Left ventricle myocardium inferior (tissue), 1 donor: ENCODE measurements at regions not wholly inside any gene's neighbourhood (a gene's known extent, or its start where the extent isn't known, plus 50 kb on each side); places are given as distances from the start of the nearest gene placed in this dataset.

Experiments
- DNase-seq: peaks from one replicate; pipeline ENCODE4 v3.0.0-alpha.2; 2020
- H3K27ac ChIP-seq: fragments of 200-600 bp; replicated peaks from 2 replicates; pipeline ENCODE4 v1.8.0; 2021
- H3K27me3 ChIP-seq: fragments of 200-600 bp; 2 replicates; pipeline ENCODE4 v1.8.0; 2021; ENCODE audit warnings: low read depth
- H3K36me3 ChIP-seq: fragments of 200-600 bp; 2 replicates; pipeline ENCODE4 v1.8.0; 2021
- H3K4me1 ChIP-seq: fragments of 200-600 bp; 2 replicates; pipeline ENCODE4 v1.8.0; 2021
- H3K4me3 ChIP-seq: fragments of 200-600 bp; 2 replicates; pipeline ENCODE4 v1.8.0; 2021; ENCODE audit warnings: mild to moderate bottlenecking, moderate library complexity
- H3K9me3 ChIP-seq: fragments of 200-600 bp; replicated peaks from 2 replicates; pipeline ENCODE4 v1.8.0; 2021
- intact Hi-C: fragments of 100-400 bp; cut with micrococcal nuclease; formaldehyde crosslinking; loops from one replicate; pipeline ENCODE4 v1.11.0; 2022
- TF ChIP-seq, protein P1 (sequence below): fragments of 200-600 bp; IDR thresholded peaks from 2 replicates; pipeline ENCODE4 v1.8.0; 2021; ENCODE audit warnings: antibody characterized with exemption, mild to moderate bottlenecking, borderline replicate concordance
- donor health status: DM: no; HTN: yes; CAD: no; lungs with severe emphysema.

DNA sequence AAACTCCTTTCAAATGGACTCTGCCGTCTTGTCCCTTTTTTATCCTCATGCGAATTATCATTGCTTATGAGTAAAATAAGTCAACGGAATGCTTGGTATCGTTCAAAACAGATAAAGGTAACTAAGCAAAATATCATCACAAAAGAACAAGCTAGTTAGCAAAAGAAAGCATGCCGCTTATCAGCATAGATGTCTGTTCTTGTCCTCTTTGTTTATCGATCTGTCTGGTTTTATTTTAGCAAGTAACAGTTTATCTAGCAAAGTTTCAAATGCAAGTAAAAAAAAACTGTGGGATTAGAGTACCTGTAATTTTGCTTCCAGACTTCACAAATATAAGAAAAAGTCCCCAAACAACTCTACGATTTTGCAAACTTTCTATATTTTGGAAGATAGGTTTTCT lies 561.5 kb downstream of the USP25 start:
- Histone ChIP-seq H3K4me1 (peaks cover 9% of the 10 kb centered on the region), H3K27me3 (no peaks in the 10 kb centered on the region), H3K9me3 (no peaks in the 10 kb centered on the region), H3K4me3 (no peak overlapping the region), H3K27ac (no peak overlapping the region), H3K36me3 (no peaks in the 10 kb centered on the region)
- intact Hi-C loops = no loop called here
- TF ChIP-seq, protein P1, sequence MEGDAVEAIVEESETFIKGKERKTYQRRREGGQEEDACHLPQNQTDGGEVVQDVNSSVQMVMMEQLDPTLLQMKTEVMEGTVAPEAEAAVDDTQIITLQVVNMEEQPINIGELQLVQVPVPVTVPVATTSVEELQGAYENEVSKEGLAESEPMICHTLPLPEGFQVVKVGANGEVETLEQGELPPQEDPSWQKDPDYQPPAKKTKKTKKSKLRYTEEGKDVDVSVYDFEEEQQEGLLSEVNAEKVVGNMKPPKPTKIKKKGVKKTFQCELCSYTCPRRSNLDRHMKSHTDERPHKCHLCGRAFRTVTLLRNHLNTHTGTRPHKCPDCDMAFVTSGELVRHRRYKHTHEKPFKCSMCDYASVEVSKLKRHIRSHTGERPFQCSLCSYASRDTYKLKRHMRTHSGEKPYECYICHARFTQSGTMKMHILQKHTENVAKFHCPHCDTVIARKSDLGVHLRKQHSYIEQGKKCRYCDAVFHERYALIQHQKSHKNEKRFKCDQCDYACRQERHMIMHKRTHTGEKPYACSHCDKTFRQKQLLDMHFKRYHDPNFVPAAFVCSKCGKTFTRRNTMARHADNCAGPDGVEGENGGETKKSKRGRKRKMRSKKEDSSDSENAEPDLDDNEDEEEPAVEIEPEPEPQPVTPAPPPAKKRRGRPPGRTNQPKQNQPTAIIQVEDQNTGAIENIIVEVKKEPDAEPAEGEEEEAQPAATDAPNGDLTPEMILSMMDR = no peak
- DNase-seq = no peak

DNA sequence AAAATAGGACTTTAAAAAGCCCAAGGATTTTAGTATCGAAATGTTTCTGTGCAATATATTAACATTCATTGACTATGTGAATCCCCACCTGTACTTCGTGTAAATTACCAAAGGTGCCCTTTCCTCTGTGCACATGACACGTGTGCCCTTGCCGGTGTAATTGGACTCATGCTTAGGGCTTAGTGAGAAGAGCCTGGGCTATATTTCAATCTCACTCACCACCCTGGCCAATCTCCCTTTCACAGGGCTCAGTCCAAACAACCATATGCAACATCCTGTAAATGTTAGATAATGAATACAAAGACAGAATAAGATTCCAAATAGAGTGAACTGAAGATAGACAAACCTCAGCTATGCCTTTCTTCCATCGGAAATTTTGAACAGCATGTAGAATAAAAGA lies 564.3 kb downstream of the USP25 start:
- Histone ChIP-seq H3K27ac (no peak overlapping the region), H3K9me3 (no peaks in the 10 kb centered on the region), H3K36me3 (no peaks in the 10 kb centered on the region), H3K4me1 (peaks cover 9% of the 10 kb centered on the region), H3K4me3 (no peak overlapping the region), H3K27me3 (no peaks in the 10 kb centered on the region)
- intact Hi-C loops = no loop called here
- no peak for DNase-seq
- TF ChIP-seq, protein P1 = no peak

DNA sequence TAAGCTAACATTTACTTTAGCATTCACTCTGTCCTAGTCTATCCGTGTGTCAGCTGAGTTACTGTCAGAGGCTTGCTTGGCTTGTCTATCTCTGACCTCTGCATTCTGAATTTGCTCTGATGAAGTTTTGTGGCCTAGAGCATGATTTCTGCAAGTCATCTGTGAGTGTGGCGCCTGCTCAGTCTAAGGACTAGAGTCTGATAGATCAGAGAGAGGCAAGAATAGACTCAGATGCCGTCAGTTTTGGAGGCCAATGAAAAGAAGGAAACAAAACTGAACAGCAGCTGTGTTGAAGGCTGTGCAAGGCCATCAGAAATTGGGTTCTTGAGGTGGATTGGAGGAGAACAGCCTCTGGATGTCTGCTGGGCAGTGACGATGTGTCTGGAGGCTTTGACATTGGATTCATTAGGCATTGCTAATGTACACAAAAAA lies 573.1 kb downstream of the USP25 start:
- Histone ChIP-seq H3K9me3 (no peaks in the 10 kb centered on the region), H3K27ac (peak overlapping the region; percentile 73), H3K27me3 (no peaks in the 10 kb centered on the region), H3K36me3 (no peaks in the 10 kb centered on the region), H3K4me3 (peak overlapping the region; percentile 5), H3K4me1 (peaks cover 31% of the 10 kb centered on the region)
- TF ChIP-seq, protein P1 = no peak
- intact Hi-C loops = no loop called here
- DNase-seq = no peak

DNA sequence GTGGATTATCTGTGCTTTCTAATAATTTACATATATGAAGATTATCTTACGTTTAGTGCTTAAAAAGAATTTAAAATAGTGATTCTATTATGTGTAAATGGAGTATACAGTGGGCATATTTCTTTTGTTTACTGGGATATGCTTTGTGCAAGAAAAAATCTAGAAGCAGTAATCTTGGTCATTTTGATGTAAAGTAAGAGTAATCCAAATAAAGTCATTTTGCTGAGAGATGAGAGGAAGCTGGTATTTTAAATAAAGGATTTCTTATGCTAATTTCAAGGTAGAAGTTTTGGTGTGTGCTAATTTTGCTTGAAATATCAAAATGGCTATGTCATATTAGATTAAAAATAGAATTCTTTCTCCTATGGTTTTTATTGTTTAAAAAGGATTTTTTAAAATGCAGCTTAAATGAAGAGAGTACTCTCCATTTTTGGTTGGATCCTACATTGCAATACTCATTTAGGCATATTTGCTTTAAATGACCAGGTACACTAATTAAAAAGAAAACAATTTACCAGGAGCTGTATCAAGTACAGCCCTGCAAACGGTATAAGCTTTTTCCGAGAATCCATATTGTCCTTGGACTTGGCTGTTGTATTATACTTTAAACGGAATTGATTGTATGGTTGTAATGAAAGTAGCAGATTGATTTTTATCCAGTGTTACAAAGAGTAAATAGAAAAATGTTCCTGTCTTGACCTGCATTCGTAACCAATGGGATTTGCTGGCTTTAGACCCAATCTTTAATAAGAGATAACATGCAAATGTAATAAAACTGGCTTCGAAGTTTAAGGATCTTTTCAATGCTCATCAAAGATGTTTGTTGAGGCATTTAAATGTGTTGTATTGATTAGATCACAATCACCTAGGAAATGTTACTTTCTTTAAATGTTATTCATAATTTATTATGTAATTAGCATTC lies 574.7 kb downstream of the USP25 start:
- intact Hi-C loops = no loop called here
- Histone ChIP-seq H3K36me3 (no peaks in the 10 kb centered on the region), H3K4me3 (peak overlapping the region; percentile 53), H3K4me1 (peaks cover 31% of the 10 kb centered on the region), H3K27ac (peak overlapping the region; percentile 73), H3K27me3 (no peaks in the 10 kb centered on the region), H3K9me3 (no peaks in the 10 kb centered on the region)
- TF ChIP-seq, protein P1 = no peak
- no peak for DNase-seq

DNA sequence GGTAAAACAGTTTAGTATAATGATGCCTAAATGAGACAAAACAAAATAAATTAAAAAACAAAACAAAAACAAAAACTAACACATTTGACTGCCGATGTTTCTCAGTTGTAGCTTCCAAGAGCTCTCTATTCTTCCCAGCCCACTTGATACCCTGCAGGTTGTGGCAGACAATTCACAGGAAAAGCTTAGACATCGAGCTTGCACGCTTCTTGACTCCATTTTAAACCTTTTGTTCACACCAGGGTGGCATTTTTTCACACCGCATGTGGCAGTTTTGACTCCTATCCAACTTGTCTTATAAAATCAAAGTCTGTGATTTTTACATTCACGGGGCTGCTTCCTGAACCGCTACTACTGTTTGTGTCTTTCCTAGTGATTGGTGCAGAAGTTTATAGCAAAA lies 575.9 kb downstream of the USP25 start:
- no peaks in the 10 kb centered on the region for H3K36me3 ChIP-seq
- no peak for DNase-seq
- intact Hi-C loops = no loop called here
- H3K4me3 ChIP-seq = peak overlapping the region; percentile 53
- TF ChIP-seq, protein P1 = no peak
- H3K27me3 ChIP-seq = no peaks in the 10 kb centered on the region
- no peaks in the 10 kb centered on the region for H3K9me3 ChIP-seq
- H3K4me1 ChIP-seq = peaks cover 31% of the 10 kb centered on the region
- H3K27ac ChIP-seq = peak overlapping the region; percentile 73
